GM21515 (cell line): ENCODE measurements at regions not wholly inside any gene's neighbourhood (a gene's known extent, or its start where the extent isn't known, plus 50 kb on each side); places are given as distances from the start of the nearest gene placed in this dataset.

Experiments used
- ATAC-seq: cut with Tn5 transposase; IDR thresholded peaks from one replicate; pipeline ENCODE4 v1.9.1; 2021; ENCODE audit not compliant: unreplicated experiment

DNA sequence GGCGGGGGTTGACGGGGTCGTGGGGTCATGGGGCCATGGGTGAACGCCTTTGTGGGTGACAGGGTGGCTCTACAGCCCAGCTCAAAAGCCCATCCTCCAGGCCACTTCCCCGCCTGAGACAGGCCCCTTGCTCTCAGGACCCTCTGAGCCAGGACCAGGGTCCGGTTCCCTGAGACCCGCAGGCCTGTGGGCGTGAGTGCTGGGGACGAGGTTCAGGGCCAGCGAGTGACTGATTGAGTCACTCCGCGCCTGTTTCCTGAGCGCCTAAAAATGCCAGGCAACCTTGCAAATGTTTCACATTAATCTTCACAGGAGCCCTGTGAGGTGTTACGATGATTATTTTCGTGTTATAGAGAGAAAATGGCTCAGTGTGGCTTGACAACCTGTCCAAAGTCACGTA, 97.8 kb downstream of the ZNF674 start:
- no peak for ATAC-seq

- peak; percentile 92 for ATAC-seq
Measured at GRCh38 chrX:46446727-46447378, 98.4 kb downstream of the ZNF674 start.

DNA sequence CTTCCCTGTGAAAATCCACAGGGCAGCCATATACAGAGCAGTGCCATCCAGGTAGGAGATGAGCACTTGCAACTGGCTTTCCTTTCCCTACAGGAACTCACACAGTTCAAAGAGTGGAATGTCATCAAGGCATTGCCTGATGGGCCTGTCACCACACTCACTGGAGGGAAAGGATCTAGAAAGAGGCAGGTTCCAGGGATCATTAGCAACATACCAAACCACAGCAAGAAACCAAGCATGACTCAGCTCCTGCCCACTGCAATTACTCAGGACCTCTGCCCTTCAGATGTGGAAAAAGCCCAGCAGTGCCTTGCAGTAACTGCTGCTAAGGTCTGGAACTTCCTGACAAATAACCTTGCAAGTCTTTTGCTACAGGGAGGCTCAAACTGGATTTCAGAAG, 101.2 kb downstream of the ZNF674 start:
- no peak for ATAC-seq

GRCh38 chrX:46436744-46437143, 108.5 kb downstream of the ZNF674 start:
- no peak for ATAC-seq

GRCh38 chrX:46433892-46434291, 111.3 kb downstream of the ZNF674 start:
- no peak for ATAC-seq

GRCh38 chrX:46408553-46409407, 136.4 kb downstream of the ZNF674 start:
- no peak for ATAC-seq

GRCh38 chrX:46407753-46408130, 137.5 kb downstream of the ZNF674 start:
- no peak for ATAC-seq

DNA sequence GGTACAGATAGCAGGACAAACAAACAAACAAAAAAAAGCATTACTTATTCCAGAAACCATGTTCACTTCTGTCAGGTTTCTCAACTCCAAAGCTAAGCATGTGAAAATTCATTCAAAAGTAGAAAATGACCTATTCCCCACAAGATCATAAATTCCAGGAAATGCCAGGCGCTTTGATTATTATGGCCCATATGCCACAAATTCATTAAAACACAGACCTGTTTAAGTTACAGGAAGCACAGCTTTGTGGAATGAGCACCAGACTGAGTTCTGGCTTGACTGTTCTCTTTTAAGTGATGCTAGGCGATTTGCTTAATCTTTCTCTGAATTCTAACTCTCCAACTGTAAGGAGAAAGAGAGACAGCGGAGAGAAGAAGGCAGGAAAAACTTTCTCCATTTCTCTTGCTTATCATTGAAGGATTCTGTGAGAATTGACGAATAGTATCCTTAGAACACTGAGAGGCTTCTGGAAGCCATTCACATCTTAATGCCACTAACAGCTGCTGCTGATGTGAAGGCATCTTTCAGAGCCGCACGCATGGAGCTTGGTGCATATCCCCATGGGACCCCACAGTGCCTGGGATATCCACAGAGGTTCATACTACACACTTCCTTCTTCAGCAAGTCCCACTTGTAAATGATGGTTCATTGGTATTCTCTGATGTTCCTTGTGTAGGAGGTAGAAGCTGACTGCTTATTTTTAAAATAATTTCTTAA, 138.0 kb downstream of the ZNF674 start:
- ATAC-seq, result no peak

- ATAC-seq, result no peak
Measured at GRCh38 chrX:46404774-46405173, 140.4 kb downstream of the ZNF674 start.

DNA sequence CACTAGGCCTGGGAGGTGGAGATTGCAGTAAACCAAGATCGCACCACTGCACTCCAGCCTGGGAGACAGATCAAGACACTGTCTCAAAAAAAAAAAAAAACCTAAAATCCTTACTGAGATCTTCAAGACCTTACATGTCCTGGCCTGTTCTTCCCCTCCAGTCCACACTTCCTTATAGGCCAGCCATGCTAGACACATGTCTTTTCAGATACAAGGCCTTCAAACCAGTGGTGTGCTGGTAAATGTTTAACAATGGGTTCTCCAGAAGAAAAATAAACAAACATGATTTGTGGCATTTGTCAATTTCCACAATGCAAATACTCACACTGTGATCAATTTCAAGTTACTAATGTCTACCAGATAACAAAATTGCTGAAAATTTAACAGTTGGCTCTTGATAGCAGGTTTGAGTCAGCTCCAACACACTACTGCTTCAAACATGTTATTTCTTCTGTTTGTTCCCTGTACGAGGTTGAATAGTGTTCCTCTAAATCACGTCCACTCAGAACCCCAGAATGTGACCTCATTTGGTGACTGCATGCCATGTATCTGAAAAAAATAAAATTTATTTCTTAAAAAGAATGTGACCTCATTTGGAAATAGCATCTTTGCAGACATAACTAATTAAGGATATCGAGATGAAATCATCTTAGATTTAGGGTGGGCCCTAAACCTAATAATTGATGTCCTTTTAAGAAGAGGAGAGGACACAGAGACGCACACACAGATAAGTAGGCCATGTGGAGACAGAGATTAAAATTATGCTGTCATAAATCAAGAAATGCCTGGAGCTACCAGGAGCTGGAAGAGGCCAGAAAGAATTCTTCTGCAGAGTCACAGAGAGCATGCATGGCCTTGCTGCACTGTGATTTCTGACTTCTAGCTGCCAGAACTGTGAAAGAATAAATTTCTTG, 144.4 kb downstream of the ZNF674 start:
- no peak for ATAC-seq

DNA sequence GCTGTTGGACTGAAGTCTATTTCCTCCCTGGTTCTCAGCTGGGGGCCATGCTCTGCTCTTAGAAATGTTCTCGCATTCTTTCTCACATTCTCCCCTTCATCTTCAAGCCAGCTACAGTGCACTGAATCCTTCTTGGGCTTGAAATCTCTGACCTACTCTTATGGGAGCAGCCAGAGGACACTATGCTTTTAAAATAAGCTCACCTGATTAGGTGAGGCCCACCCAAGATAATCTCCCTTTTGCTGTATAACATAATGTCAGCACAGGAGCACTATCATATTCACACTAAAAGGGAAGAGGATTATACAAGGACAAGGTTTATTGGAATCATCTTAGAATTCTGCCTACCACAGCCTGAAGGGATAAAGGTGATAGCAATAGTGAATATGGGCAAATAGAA, 146.3 kb downstream of the ZNF674 start:
- no peak for ATAC-seq

DNA sequence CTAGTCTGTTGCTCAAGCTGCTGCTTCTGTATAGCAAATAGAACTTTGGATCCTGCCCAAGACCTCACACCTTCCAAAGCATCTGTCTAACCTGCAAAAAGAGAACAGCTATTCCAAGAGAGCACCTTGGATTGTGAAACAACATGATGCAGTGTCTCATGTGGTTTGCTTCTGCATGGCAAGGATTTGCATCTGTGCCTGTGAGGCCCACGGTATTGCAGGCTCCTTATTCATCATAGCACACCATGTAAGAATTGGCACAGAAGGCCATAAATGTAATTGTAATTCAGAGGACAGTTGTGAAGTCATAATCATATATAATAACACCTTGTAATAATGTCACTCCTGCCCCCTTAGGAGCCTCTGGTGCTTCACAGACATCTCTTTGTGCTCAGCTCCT, 147.1 kb downstream of the ZNF674 start:
- ATAC-seq, result no peak

- no peak for ATAC-seq
Measured at GRCh38 chrX:46386511-46386910, 158.7 kb downstream of the ZNF674 start.

DNA sequence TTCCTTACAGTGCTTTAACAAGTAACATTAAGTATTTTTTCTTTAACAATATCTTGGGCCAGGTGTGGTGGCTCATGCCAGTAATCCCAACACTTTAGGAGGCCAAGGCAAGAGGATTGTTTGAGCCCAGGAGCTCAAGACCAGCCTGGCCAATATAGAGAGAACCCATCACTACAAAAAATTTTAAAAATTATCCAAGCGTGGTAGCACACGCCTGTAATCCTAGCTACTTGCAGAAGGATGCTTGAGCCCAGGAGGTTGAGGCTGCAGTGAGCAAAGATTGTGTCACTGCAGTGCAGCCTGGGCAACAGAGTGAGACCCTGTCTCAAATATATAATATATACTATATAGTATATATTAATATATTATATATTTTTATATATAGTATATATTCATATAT, 162.2 kb downstream of the ZNF674 start:
- no peak for ATAC-seq

- no peak for ATAC-seq
Measured at GRCh38 chrX:46382595-46382994, 162.6 kb downstream of the ZNF674 start.

DNA sequence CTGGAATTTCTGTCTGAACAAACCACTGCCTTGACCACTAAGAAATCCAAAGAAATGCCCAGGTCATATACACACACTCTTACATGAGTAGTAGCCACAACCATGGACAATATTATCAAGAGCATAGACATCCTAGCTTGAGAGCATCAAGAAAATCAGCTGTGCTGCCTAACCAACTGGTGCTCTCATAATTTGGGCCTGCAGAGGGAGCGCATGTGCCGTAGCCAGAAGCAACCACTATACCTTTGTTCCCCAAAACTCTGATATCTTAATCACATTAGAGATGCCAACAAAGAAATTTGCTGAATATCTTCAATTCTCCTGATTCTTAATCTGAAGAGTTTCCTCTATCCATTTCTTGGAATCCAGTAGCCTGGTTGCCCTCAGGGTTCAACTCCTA, 163.6 kb downstream of the ZNF674 start:
- ATAC-seq, result no peak

- no peak for ATAC-seq
Measured at GRCh38 chrX:46380148-46380752, 165.0 kb downstream of the ZNF674 start.

DNA sequence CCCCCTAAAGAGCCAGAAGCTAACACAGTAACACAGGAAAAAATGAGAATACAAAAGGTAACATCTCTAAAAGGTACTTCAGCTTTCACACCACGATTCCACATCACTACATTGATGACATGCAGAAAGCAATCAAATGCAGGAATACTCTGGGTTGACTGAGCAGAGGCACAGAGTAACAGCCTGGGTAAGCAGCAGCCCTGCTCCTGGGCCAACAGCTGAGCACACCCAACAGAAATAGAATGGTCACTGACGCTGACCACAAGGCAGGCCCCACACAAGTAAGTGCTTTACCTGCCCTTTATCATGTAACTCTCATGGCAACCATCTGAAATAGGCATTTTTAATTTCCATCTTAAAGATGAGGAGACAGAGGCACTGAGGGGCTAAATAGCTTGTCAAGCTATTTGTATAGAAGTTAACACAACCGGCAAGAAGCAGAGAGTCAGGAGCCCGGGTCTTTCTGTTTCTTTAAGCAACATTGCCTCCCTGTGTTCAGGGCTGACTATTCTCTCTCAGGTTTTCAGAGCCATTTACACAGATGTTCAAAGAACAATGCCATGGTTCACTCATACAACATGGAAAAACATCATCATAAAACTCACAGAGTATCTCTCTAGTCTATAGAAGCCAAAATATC, 168.9 kb downstream of the ZNF674 start:
- no peak for ATAC-seq

GRCh38 chrX:46375831-46376230, 169.4 kb downstream of the ZNF674 start:
- no peak for ATAC-seq

DNA sequence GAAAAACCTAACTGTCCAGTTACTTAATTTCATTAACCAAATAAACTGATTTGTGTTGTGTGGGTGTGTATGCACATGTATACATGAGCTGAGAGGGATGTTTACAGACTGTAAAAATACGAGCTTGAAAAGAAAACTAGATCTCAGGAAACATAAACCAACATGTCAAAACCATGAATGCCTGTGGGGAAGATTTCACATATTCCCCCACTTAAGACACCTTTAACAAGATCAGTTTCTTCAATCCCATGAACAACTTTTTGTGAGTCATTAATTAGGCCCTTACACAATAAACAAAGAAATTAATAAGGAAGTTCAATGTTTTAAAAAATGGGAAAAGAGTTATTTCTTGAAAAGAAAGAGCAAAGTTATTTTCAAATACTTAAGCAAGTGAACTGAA, 170.8 kb downstream of the ZNF674 start:
- no peak for ATAC-seq
